ENCODE measurements at regions not wholly inside any gene's neighbourhood (a gene's known extent, or its start where the extent isn't known, plus 50 kb on each side); places are given as distances from the start of the nearest gene placed in this dataset.
"Not testable (repeated sequence)": the region's sequence is repeated elsewhere in the genome, so short reads cannot be mapped to it uniquely, and the experiment has no call there.

GRCh38 chr13:18234451-18234850, 947.2 kb downstream of the TUBA3C start:
- not testable (repeated sequence) for TF ChIP-seq RCOR1 (conservative IDR thresholded peaks at IDR 0.05; ENCODE audit: low read depth, low read length); ATF2 (IDR thresholded peaks at IDR 0.05; ENCODE audit: low read length); PBX3 (IDR thresholded peaks at IDR 0.05; ENCODE audit: insufficient replicate concordance, low read depth, low read length); RFX5 (IDR thresholded peaks at IDR 0.05; ENCODE audit: low read depth, low read length)

All from GM12878 (cell line).